Renal cortex interstitium (tissue), 11 donors: ENCODE measurements at regions not wholly inside any gene's neighbourhood (a gene's known extent, or its start where the extent isn't known, plus 50 kb on each side); places are given as distances from the start of the nearest gene placed in this dataset.

Experiments used
- DNase-seq, 11 donors: peaks; one replicate each; pipeline ENCODE4 v3.0.0-alpha.2; 2013; ENCODE audit warnings: low read depth in 9 of 11, low spot score in 4 of 11; ENCODE audit errors: extremely low read depth in 1 of 11

GRCh38 chr7:52537051-52537450 is 498.4 kb upstream of the POM121L12 start:
- DNase-seq = no peak

- DNase-seq = no peak
These were observed 509.6 kb upstream of the POM121L12 start for GRCh38 chr7:52525772-52526341.

- DNase-seq = no peak
These were observed 516.6 kb upstream of the POM121L12 start for GRCh38 chr7:52518869-52519268.

GRCh38 chr7:52512656-52513055 is 522.8 kb upstream of the POM121L12 start:
- no peak for DNase-seq

- DNase-seq = no peak
These were observed 527.7 kb upstream of the POM121L12 start for GRCh38 chr7:52507546-52508255.

- DNase-seq = no peak
These were observed 529.1 kb upstream of the POM121L12 start for GRCh38 chr7:52506325-52506724.

- DNase-seq = no peak
These were observed 530.9 kb upstream of the POM121L12 start for GRCh38 chr7:52504561-52504960.

- DNase-seq = no peak
These were observed 533.2 kb upstream of the POM121L12 start for GRCh38 chr7:52502281-52502680.

GRCh38 chr7:52501696-52502095 is 533.7 kb upstream of the POM121L12 start:
- no peak for DNase-seq

- no peak for DNase-seq
These were observed 534.6 kb upstream of the POM121L12 start for GRCh38 chr7:52500841-52501240.

GRCh38 chr7:52498366-52498765 is 537.1 kb upstream of the POM121L12 start:
- peak in 3 of 11 donors; percentile 2 to 11 (median 8) for DNase-seq

GRCh38 chr7:52486267-52486666 is 549.2 kb upstream of the POM121L12 start:
- no peak for DNase-seq

- DNase-seq = no peak
These were observed 553.4 kb upstream of the POM121L12 start for GRCh38 chr7:52482076-52482475.

- DNase-seq = no peak
These were observed 553.9 kb upstream of the POM121L12 start for GRCh38 chr7:52481571-52481970.

GRCh38 chr7:52479990-52480389 is 555.4 kb upstream of the POM121L12 start:
- DNase-seq = no peak

GRCh38 chr7:52475001-52475582 is 560.3 kb upstream of the POM121L12 start:
- no peak for DNase-seq

GRCh38 chr7:52473756-52474155 is 561.7 kb upstream of the POM121L12 start:
- no peak for DNase-seq

- DNase-seq = no peak
These were observed 563.3 kb upstream of the POM121L12 start for GRCh38 chr7:52472006-52472620.

- DNase-seq = no peak
These were observed 570.2 kb upstream of the POM121L12 start for GRCh38 chr7:52465216-52465615.

- no peak for DNase-seq
These were observed 572.1 kb upstream of the POM121L12 start for GRCh38 chr7:52463341-52463740.
